Heart left ventricle (tissue), 13 donors: ENCODE measurements at regions not wholly inside any gene's neighbourhood (a gene's known extent, or its start where the extent isn't known, plus 50 kb on each side); places are given as distances from the start of the nearest gene placed in this dataset.

ENCODE experiments used
- POLR2A ChIP-seq, 2 donors: fragments of 450-650 bp; IDR thresholded peaks; one replicate each; pipeline ENCODE4 v1.6.1; 2017; ENCODE audit warnings: antibody characterized with exemption in 2 of 2, mild to moderate bottlenecking in 2 of 2, moderate library complexity in 2 of 2
- TF ChIP-seq, protein P1 (sequence below), 12 donors: fragments of 200-600 bp; sonication (generic) in 4 of 12; IDR thresholded peaks; one replicate each; pipeline versions ENCODE4 v1.5.0 to v1.8.0; 2018 to 2022; ENCODE audit warnings: antibody characterized with exemption in 12 of 12, mild to moderate bottlenecking in 5 of 12
- donor health status: ischemic (EF 13 %, LVEDD 7.1; RV severe dilation, severe dysfunction).
- donor health status: DM: no; HTN: yes; CAD: no.
- donor health status: DM: no; HTN: no; CAD: no.
- donor health status: ischemic (EF 25% LVEDD 6.9; RV normal size, moderate dysfunction).
- donor health status: ischemic (EF 25% LVEDD 5.7; RV mildly dilated, moderate dysfunction).
- donor health status: ischemic (EF 35%, LVEDD 5.7; RV mildly dilated, moderate dysfunction).
- donor health status: nonischemic (EF 11% LVEDD 7.7; RV severe dilation, severe dysfunction).
- donor health status: DM: yes; HTN: yes; CAD: no.
- donor health status: PGD.
- donor health status: ischemic (EF 29% LVEDD 5.4; RV normal size, mild dysfunction).
- donor health status: nonischemic (EF 23%, LVEDD 6.1; RV moderate dilation, normal function).

DNA sequence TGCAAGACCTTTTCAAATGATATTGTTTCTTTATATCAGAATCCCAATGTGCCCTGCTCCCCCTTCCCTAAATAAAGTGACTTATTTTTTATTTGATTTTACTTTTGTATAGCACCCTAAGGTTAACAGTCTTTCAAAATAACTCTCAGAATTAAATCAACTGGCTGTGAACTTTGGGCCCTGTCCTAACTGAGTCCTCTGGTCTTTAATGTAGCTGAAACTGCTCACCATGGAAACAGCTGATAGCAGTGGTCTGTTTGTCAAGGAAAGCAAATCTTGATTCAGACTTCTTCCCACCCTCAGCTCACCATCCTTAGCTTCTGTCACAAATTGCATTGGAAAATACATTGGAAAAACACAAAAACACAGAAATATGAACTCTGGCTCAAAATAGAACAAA is 105.2 kb upstream of the PRPS1L1 start:
- TF ChIP-seq, protein P1, sequence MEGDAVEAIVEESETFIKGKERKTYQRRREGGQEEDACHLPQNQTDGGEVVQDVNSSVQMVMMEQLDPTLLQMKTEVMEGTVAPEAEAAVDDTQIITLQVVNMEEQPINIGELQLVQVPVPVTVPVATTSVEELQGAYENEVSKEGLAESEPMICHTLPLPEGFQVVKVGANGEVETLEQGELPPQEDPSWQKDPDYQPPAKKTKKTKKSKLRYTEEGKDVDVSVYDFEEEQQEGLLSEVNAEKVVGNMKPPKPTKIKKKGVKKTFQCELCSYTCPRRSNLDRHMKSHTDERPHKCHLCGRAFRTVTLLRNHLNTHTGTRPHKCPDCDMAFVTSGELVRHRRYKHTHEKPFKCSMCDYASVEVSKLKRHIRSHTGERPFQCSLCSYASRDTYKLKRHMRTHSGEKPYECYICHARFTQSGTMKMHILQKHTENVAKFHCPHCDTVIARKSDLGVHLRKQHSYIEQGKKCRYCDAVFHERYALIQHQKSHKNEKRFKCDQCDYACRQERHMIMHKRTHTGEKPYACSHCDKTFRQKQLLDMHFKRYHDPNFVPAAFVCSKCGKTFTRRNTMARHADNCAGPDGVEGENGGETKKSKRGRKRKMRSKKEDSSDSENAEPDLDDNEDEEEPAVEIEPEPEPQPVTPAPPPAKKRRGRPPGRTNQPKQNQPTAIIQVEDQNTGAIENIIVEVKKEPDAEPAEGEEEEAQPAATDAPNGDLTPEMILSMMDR (IDR thresholded peaks at IDR 0.05): no peak
- TF ChIP-seq POLR2A (IDR thresholded peaks at IDR 0.05): no peak
